Endodermal cell (in vitro differentiated cells): ENCODE measurements at regions not wholly inside any gene's neighbourhood (a gene's known extent, or its start where the extent isn't known, plus 50 kb on each side); places are given as distances from the start of the nearest gene placed in this dataset.

Source experiments
- DNase-seq: peaks from one replicate; pipeline ENCODE4 v3.0.0-alpha.2; 2017
- H3K27ac ChIP-seq: 2 replicates; pipeline ENCODE4 v1.5.1; 2013; ENCODE audit warnings: mild to moderate bottlenecking, low read depth, low read length, moderate library complexity
- H3K27me3 ChIP-seq: 2 replicates; pipeline ENCODE4 v1.6.1; 2013; ENCODE audit warnings: mild to moderate bottlenecking, low read length, moderate library complexity; ENCODE audit not compliant: insufficient read depth, control insufficient read depth, poor library complexity, severe bottlenecking
- H3K36me3 ChIP-seq: 2 replicates; pipeline ENCODE4 v1.7.0; 2013; ENCODE audit warnings: mild to moderate bottlenecking, low read length, moderate library complexity; ENCODE audit not compliant: control insufficient read depth, insufficient read depth
- H3K4me1 ChIP-seq: one replicate; pipeline ENCODE4 v1.7.0; 2013; ENCODE audit warnings: low read length; ENCODE audit not compliant: control insufficient read depth, insufficient read depth
- H3K4me3 ChIP-seq: 2 replicates; pipeline ENCODE4 v1.5.1; 2013; ENCODE audit warnings: mild to moderate bottlenecking, low read length, moderate library complexity
- H3K9ac ChIP-seq: 2 replicates; pipeline ENCODE4 v1.6.1; 2013; ENCODE audit warnings: mild to moderate bottlenecking, low read length, moderate library complexity; ENCODE audit not compliant: poor library complexity, severe bottlenecking; ENCODE audit errors: extremely low read depth
- H3K9me3 ChIP-seq: 2 replicates; pipeline ENCODE4 v1.6.1; 2013; ENCODE audit warnings: mild to moderate bottlenecking, low read length, moderate library complexity; ENCODE audit not compliant: control insufficient read depth
- H3K27ac Mint-ChIP-seq: 2 replicates; pipeline ENCODE4 v1.8.0; 2020; ENCODE audit warnings: mixed read lengths
- H3K27me3 Mint-ChIP-seq: 2 replicates; pipeline ENCODE4 v1.8.0; 2021; ENCODE audit warnings: mild to moderate bottlenecking, mixed read lengths; ENCODE audit not compliant: insufficient read depth
- H3K36me3 Mint-ChIP-seq: 2 replicates; pipeline ENCODE4 v1.8.0; 2020; ENCODE audit warnings: low read depth, mixed read lengths
- H3K4me1 Mint-ChIP-seq: 2 replicates; pipeline ENCODE4 v1.8.0; 2020; ENCODE audit warnings: mixed read lengths
- H3K4me3 Mint-ChIP-seq: 2 replicates; pipeline ENCODE4 v1.8.0; 2020; ENCODE audit warnings: mild to moderate bottlenecking, moderate library complexity, mixed read lengths
- H3K9me3 Mint-ChIP-seq: 2 replicates; pipeline ENCODE4 v1.8.0; 2020; ENCODE audit warnings: mild to moderate bottlenecking, mixed read lengths
- CTCF ChIP-seq: fragments of 200-600 bp; sonication (generic); conservative IDR thresholded peaks from 2 replicates; pipeline ENCODE4 v1.5.0; 2021; ENCODE audit warnings: antibody characterized with exemption, mild to moderate bottlenecking
- WGBS, 2 experiments: methylation state at CpG; one replicate each; pipeline versions ENCODE4 v1.1.5 to v1.1.7; 2013; ENCODE audit warnings: missing lambda C conversion rate in 2 of 2, mixed read lengths in 1 of 2; ENCODE audit not compliant: insufficient coverage in 1 of 2, insufficient read length in 1 of 2; 5-methylcytosine and 5-hydroxymethylcytosine counted together

- Histone ChIP-seq H3K36me3 (no peaks in the 10 kb centered on the region), H3K9ac (no peak overlapping the region), H3K27me3 (peaks cover 6% of the 10 kb centered on the region), H3K4me1 (no peaks in the 10 kb centered on the region), H3K9me3 (no peaks in the 10 kb centered on the region), H3K4me3 (no peak overlapping the region), H3K27ac (no peak overlapping the region)
- Mint-ChIP-seq H3K9me3 (no peaks in the 10 kb centered on the region), H3K36me3 (no peaks in the 10 kb centered on the region), H3K4me3 (no peak overlapping the region), H3K4me1 (no peaks in the 10 kb centered on the region), H3K27ac (no peak overlapping the region), H3K27me3 (peaks cover 23% of the 10 kb centered on the region)
- no peak for TF ChIP-seq CTCF
- no peak for DNase-seq
- 78 to 84% methylated on average over 12 to 16 of the region's 16 CpGs for WGBS, 2 experiments
These were observed 94.6 kb downstream of the EN1 start for GRCh38 chr2:118752762-118753429.

- Mint-ChIP-seq H3K36me3 (no peaks in the 10 kb centered on the region), H3K27me3 (peaks cover 24% of the 10 kb centered on the region), H3K4me3 (no peak overlapping the region), H3K4me1 (no peaks in the 10 kb centered on the region), H3K9me3 (peaks cover 11% of the 10 kb centered on the region), H3K27ac (no peak overlapping the region)
- no peak for DNase-seq
- WGBS, 2 experiments, result 94 to 100% methylated on average over 2 to 3 of the region's 3 CpGs
- no peaks in the 10 kb centered on the region for H3K4me1 ChIP-seq
- no peak overlapping the region for H3K4me3 ChIP-seq
- H3K36me3 ChIP-seq, result no peaks in the 10 kb centered on the region
- TF ChIP-seq CTCF, result no peak
- no peak overlapping the region for H3K27ac ChIP-seq
- H3K9me3 ChIP-seq, result peaks cover 6% of the 10 kb centered on the region
- no peaks in the 10 kb centered on the region for H3K27me3 ChIP-seq
- H3K9ac ChIP-seq, result no peak overlapping the region
These were observed 96.4 kb downstream of the EN1 start for GRCh38 chr2:118750959-118751565.

- WGBS, 2 experiments, result 93 to 97% methylated on average over 3 of the region's 3 CpGs
- H3K27me3 Mint-ChIP-seq, result peaks cover 19% of the 10 kb centered on the region
- no peak overlapping the region for H3K4me3 ChIP-seq
- no peak overlapping the region for H3K27ac Mint-ChIP-seq
- no peak for TF ChIP-seq CTCF
- DNase-seq, result no peak
- H3K4me1 Mint-ChIP-seq, result no peaks in the 10 kb centered on the region
- H3K9me3 Mint-ChIP-seq, result peaks cover 38% of the 10 kb centered on the region
- no peak overlapping the region for H3K9ac ChIP-seq
- no peaks in the 10 kb centered on the region for H3K27me3 ChIP-seq
- H3K36me3 Mint-ChIP-seq, result peaks cover 3% of the 10 kb centered on the region
- H3K4me3 Mint-ChIP-seq, result no peak overlapping the region
- peaks cover 30% of the 10 kb centered on the region for H3K9me3 ChIP-seq
- H3K4me1 ChIP-seq, result no peaks in the 10 kb centered on the region
- no peaks in the 10 kb centered on the region for H3K36me3 ChIP-seq
- no peak overlapping the region for H3K27ac ChIP-seq
These were observed 99.1 kb downstream of the EN1 start for GRCh38 chr2:118748245-118748885.
